ENCODE measurements at regions not wholly inside any gene's neighbourhood (a gene's known extent, or its start where the extent isn't known, plus 50 kb on each side); places are given as distances from the start of the nearest gene placed in this dataset.

DNA sequence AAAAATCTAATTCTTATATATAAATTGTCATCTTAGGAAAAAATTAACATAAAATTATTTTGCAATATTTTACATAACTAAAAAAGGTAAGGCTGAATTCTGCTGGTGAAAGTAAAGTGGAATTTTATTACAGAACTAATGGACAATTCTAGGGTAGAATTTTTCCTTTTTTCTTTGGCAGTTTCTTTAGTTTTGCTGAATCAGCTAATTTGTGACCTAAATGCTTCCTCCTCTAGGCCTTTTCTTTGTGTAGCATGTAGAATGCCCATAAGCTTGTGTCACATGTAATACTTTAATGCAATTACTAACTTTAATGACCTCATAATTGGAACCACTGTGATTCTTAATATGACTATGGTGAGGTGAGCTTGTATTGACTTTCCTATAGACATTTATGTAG, 1378.4 kb upstream of the ADGRL4 start:
- DNase-seq (no peak), ATAC-seq (ENCODE audit: low read depth in 2 of 2) (no peak)
- Mint-ChIP-seq H3K4me3 (no peak overlapping the region), H3K4me1 (no peaks in the 10 kb centered on the region), H3K36me3 (no peaks in the 10 kb centered on the region), H3K9me3 (peaks cover 2 to 14% (median 6%) of the 10 kb centered on the region in 7 donors), H3K27me3 (no peaks in the 10 kb centered on the region), H3K27ac (no peak overlapping the region)

DNA sequence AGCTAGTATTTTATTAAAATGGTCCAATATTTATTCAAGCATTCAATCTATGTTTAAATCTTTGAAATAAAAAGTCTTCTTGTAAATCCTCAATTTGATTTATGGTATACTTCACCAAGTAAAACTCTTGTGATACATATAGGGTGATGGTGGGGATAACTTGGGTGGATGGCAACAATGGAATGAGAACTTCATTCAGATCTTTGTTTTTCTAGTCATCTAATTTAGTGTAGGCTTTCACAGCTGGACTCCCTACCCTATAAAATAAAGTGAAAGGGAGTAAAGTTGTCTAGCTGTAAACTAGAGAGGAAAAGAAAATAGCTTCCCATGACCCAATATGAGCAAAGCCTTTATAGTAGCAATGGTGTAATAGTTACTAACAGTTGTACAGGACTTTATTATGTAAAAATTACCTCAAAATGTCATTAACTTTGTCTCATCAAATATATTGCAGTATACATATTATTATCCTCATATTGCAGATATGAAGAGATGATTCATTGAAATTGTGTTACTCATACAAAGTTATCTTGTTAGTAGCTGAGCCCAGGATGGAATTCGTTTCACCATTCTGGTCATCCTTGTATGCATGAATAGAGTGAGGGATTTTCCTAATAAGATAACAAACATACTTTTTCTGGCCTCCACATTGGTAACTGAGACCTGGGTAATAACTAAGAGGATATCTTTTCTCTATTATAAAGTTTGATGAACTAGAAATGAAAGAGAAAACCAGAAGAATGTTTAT, 1377.7 kb upstream of the ADGRL4 start:
- ATAC-seq (ENCODE audit: low read depth in 2 of 2) (no peak), DNase-seq (no peak)
- Mint-ChIP-seq H3K4me3 (no peak overlapping the region), H3K4me1 (no peaks in the 10 kb centered on the region), H3K9me3 (peaks cover 0 to 9% (median 1%) of the 10 kb centered on the region in 7 donors), H3K36me3 (no peaks in the 10 kb centered on the region), H3K27me3 (no peaks in the 10 kb centered on the region), H3K27ac (no peak overlapping the region)

DNA sequence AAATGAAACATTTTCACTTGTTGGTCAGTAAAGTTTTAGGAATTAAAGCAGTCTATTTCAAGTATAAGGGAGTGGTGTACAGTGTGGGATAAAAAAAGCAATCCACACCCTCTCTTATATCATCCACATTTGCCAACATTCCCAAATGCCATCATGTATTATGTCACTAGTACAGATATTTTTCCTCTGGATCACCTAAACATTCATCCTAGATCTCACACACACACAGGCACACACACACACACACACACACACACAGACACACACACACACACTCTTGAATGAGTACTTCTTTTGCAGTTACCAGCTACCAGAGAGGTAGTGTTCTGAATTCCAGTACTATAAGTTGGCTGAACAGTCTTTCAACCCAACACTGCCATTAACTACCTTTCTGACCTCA, 1369.1 kb upstream of the ADGRL4 start:
- no peaks in the 10 kb centered on the region for H3K36me3 Mint-ChIP-seq
- H3K4me3 Mint-ChIP-seq, result no peak overlapping the region
- H3K9me3 Mint-ChIP-seq, result peaks cover 0 to 4% (median 4%) of the 10 kb centered on the region in 7 donors
- no peak for ATAC-seq (ENCODE audit: low read depth in 2 of 2)
- DNase-seq, result no peak
- H3K27ac Mint-ChIP-seq, result no peak overlapping the region
- no peaks in the 10 kb centered on the region for H3K4me1 Mint-ChIP-seq
- no peaks in the 10 kb centered on the region for H3K27me3 Mint-ChIP-seq

DNA sequence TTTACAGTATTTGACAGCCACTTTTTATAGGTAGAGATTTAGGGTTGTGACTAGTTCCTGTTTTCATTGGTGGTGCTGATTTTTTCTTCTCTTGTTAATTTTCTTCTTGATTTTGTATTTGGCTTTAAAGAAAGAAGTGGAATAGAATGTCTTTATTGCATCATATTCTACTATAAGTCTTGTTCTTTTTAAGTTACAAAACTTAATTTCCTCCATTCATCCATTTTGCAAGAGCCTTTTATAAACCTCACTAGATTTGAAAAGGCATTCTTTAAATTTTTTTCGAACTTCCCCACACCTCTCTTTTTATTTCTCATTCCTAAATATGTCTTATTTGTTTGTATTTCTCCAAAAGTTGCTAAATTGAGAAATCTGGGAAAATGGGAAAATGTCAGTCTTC, 1368.6 kb upstream of the ADGRL4 start:
- ATAC-seq (ENCODE audit: low read depth in 2 of 2) (no peak), DNase-seq (no peak)
- H3K27me3 Mint-ChIP-seq, result no peaks in the 10 kb centered on the region
- H3K9me3 Mint-ChIP-seq, result peaks cover 0 to 4% (median 4%) of the 10 kb centered on the region in 7 donors
- H3K4me1 Mint-ChIP-seq, result no peaks in the 10 kb centered on the region
- no peaks in the 10 kb centered on the region for H3K36me3 Mint-ChIP-seq
- H3K27ac Mint-ChIP-seq, result no peak overlapping the region
- no peak overlapping the region for H3K4me3 Mint-ChIP-seq

DNA sequence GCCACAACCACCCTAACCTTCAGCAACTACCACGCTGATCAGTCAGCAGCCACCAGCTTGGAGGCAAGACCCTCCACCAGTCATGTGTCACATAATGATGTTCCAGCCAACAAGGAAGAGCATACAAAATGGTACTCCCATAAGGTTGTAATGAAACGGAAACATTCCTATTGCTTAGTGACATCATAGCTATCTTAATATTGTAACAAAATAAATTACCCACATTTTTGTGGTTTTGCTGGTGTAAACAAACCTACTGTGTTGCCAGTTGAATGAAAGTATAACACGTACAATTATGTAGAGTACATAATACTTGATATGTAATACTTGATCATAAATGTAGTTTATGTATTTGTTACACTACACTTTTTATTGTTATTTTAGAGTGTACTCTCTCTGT, 1363.2 kb upstream of the ADGRL4 start:
- ATAC-seq (ENCODE audit: low read depth in 2 of 2) (no peak), DNase-seq (no peak)
- no peak overlapping the region for H3K4me3 Mint-ChIP-seq
- no peaks in the 10 kb centered on the region for H3K9me3 Mint-ChIP-seq
- H3K4me1 Mint-ChIP-seq, result no peaks in the 10 kb centered on the region
- H3K27me3 Mint-ChIP-seq, result no peaks in the 10 kb centered on the region
- no peaks in the 10 kb centered on the region for H3K36me3 Mint-ChIP-seq
- no peak overlapping the region for H3K27ac Mint-ChIP-seq

DNA sequence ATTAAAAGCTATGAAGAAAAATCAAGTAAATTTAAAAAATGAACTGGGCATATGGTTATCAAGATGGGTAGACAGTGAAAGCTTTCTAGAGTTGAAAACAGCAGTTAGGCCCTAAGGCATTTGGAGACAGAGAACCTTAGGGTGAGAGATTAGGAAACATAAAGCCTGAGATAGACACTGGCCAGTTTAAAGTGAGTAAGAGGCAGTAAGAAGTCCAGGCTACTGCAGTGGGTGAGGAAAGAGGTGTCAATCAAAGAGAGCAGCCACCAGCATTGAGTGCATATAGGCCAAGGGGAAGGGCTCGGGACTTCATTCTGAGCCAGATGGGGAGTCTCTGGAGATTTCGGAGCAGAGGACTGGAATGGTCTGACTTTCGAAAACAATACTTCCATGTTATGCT, 1360.5 kb upstream of the ADGRL4 start:
- ATAC-seq (ENCODE audit: low read depth in 2 of 2) (no peak), DNase-seq (no peak)
- no peaks in the 10 kb centered on the region for H3K27me3 Mint-ChIP-seq
- no peak overlapping the region for H3K4me3 Mint-ChIP-seq
- H3K36me3 Mint-ChIP-seq, result no peaks in the 10 kb centered on the region
- H3K27ac Mint-ChIP-seq, result no peak overlapping the region
- H3K9me3 Mint-ChIP-seq, result no peaks in the 10 kb centered on the region
- H3K4me1 Mint-ChIP-seq, result no peaks in the 10 kb centered on the region

DNA sequence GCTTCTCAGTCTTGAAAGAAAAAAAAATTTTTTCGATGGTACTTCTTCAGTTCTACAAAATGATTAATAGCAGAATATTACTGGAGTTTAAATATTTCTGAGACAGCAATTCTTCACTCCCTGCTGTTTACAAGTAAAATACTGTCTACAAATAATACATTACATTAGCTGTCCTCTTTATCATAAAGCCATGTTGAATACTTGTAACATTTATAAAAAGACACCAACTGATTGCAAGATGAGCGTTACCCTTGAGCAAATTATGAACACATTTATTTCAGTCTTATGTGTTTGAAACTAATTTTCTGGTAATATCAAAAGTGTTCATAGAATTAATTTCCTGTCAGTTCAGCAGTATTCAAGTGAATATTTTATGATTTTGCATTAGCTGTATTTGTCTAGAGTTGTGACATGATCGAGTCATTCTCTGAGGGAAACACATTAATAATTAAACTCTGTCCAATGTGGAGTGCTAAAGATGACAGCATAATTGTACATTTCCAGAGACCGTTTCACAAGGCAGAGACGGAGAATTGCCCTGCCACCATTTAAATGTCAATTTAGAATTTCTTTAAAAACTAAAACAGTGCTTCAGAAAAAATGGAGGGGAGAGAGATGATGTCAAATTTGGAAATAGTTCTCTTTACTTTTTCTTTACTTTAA, 1359.0 kb upstream of the ADGRL4 start:
- Mint-ChIP-seq H3K27ac (no peak overlapping the region), H3K4me3 (no peak overlapping the region), H3K27me3 (no peaks in the 10 kb centered on the region), H3K9me3 (no peaks in the 10 kb centered on the region), H3K36me3 (no peaks in the 10 kb centered on the region), H3K4me1 (no peaks in the 10 kb centered on the region)
- ATAC-seq (ENCODE audit: low read depth in 2 of 2) (no peak), DNase-seq (no peak)

DNA sequence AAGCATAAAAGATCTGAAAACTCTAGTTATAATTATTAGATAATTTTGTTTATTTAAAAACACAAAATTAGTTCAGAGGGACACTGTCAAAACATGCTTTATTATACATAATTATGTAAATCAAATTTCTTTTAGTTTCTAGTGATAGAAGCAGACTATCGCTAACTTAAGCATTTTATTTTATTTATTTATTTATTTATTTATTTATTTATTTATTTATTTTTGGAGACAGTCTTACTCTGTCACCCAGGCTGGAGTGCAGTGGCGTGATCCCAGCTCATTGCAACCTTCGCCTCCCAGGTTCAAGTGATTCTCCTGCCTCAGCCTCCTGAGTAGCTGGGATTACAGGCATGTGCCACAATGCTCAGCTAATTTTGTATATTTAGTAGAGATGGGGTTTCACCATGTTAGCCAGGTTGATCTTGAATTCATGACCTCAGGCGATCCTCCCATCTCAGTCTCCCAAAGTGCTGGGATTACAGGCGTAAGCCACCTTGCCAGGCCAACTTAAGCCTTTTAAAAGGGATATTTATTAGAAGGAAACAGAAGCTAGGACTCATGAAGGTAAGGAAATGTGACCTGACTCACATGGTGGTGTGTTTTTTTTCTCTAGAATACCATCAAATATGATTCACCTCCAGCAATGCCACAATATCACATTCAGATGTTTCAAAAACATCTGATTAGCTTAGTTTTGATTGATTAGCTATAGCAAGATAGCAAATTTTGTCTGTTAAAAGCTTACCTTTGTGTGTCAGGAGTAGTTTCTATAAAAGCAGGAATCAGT, 1357.4 kb upstream of the ADGRL4 start:
- H3K4me1 Mint-ChIP-seq, result no peaks in the 10 kb centered on the region
- no peak overlapping the region for H3K4me3 Mint-ChIP-seq
- H3K27ac Mint-ChIP-seq, result no peak overlapping the region
- no peaks in the 10 kb centered on the region for H3K27me3 Mint-ChIP-seq
- H3K36me3 Mint-ChIP-seq, result no peaks in the 10 kb centered on the region
- H3K9me3 Mint-ChIP-seq, result no peaks in the 10 kb centered on the region
- DNase-seq, result no peak
- ATAC-seq (ENCODE audit: low read depth in 2 of 2), result no peak

DNA sequence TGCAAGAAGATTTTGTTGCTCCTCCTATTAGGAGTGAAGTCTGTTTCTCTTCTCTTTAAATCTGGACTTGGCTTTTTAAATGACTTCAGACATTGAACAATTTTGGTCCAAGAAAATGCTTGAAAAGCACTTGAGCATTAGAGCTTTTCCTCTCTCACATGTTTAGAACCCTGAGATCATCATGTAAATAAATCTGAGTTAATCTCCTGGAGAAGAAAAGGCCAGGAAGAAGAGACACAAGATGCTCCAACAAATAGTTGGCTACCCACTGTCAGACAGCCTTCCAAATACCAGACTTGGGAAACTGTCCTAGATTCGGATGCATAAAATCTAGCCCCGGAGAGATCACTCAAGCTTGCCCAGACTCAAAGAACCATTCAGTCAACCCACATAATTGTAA, 1353.1 kb upstream of the ADGRL4 start:
- DNase-seq (no peak), ATAC-seq (ENCODE audit: low read depth in 2 of 2) (no peak)
- Mint-ChIP-seq H3K4me1 (no peaks in the 10 kb centered on the region), H3K4me3 (peak overlapping the region in 1 of 8 donors; percentile 5), H3K27me3 (no peaks in the 10 kb centered on the region), H3K36me3 (no peaks in the 10 kb centered on the region), H3K9me3 (no peaks in the 10 kb centered on the region), H3K27ac (no peak overlapping the region)

DNA sequence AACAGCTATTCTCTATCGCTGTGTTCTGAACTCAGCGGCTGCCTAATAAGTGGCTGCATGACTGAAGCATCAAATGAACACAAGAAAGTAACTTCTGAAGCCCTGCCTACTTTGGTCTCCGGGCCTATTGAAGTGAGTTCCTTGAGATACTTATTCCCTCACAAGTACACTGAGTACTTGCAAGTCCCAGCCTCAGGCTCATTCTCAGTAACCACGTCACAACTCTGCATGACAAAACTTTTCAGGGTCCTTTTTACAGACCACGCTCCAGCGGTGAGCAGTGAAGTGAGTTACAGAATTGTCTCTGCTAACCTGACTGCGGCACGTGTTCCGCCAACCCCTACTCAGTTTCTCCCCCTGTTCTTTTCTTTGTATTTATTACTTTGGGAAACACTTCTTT, 1342.7 kb upstream of the ADGRL4 start:
- no peak for ATAC-seq (ENCODE audit: low read depth in 2 of 2)
- Mint-ChIP-seq H3K27me3 (no peaks in the 10 kb centered on the region), H3K27ac (no peak overlapping the region), H3K4me1 (no peaks in the 10 kb centered on the region), H3K36me3 (no peaks in the 10 kb centered on the region), H3K9me3 (peaks cover 0 to 14% (median 2%) of the 10 kb centered on the region in 7 donors), H3K4me3 (no peak overlapping the region)
- no peak for DNase-seq

DNA sequence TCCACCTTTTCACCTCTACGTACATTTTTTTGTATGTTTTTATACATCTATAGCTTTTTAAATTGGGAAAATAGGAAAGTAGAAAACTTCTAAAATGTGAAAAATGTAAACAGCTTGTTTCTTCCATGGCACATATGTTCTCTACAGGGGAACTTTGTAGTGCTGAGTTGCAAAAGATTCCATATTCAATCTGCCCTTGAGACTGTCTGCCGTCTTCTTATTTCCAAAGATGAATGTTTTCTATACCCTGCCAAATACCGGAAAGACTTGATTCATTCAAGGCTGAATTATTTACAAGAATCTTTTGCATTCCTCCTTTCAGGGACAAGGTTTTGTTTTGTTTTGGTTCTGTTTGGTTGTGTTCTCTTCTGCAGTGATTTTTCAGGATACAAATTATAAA, 1334.5 kb upstream of the ADGRL4 start:
- H3K27me3 Mint-ChIP-seq, result no peaks in the 10 kb centered on the region
- no peak for ATAC-seq (ENCODE audit: low read depth in 2 of 2)
- H3K4me3 Mint-ChIP-seq, result no peak overlapping the region
- no peak overlapping the region for H3K27ac Mint-ChIP-seq
- no peaks in the 10 kb centered on the region for H3K4me1 Mint-ChIP-seq
- H3K9me3 Mint-ChIP-seq, result peaks cover 0 to 16% (median 10%) of the 10 kb centered on the region in 7 donors
- no peak for DNase-seq
- no peaks in the 10 kb centered on the region for H3K36me3 Mint-ChIP-seq

DNA sequence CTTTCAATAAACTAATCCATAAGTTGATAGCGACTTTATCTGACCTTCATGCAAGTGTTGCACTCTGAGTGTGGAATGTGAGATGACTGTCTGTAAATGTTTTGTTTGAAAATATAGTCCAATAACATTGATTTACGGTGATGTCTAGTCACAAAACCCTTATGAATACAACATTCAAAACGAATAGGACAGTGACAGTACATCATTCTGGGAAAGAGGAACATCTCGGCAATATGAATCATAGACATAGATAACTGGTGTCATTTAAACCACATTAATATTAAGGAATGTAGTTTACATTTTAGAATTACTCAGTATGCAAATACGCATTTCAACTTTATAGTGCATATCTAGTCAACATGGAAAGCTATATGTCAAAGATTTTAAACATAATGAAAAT, 1311.6 kb upstream of the ADGRL4 start:
- no peaks in the 10 kb centered on the region for H3K27me3 Mint-ChIP-seq
- ATAC-seq (ENCODE audit: low read depth in 2 of 2), result no peak
- no peaks in the 10 kb centered on the region for H3K36me3 Mint-ChIP-seq
- peaks cover 0 to 4% (median 0%) of the 10 kb centered on the region in 7 donors for H3K9me3 Mint-ChIP-seq
- no peak for DNase-seq
- no peak overlapping the region for H3K27ac Mint-ChIP-seq
- no peaks in the 10 kb centered on the region for H3K4me1 Mint-ChIP-seq
- H3K4me3 Mint-ChIP-seq, result no peak overlapping the region

DNA sequence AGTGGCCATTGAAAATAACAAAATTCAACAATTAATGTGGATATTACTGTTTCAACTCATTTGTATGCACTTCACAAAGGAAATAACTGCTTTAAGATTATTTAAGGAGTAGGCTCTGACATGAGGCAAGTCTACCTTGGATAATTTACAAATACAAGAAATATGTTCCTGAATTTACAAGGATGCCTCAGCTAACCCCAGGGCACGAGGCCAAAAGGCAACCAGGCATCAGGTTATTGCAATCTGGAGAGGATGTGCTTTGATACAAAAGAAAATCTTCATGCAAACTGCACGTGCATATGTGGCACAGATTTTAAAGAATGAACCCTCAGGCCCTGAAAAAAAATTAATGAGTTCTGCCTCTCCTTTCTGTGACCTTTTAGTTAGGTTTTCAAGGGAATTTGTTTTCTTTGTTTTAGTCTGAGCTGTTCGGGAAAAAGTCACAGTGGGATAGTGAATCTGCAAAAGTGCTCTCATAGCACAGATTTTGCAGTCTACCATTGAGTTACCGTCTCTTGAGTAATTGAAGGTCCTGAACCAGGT, 1304.2 kb upstream of the ADGRL4 start:
- Mint-ChIP-seq H3K27me3 (no peaks in the 10 kb centered on the region), H3K27ac (no peak overlapping the region), H3K4me1 (no peaks in the 10 kb centered on the region), H3K9me3 (peaks cover 0 to 6% (median 2%) of the 10 kb centered on the region in 7 donors), H3K4me3 (no peak overlapping the region), H3K36me3 (no peaks in the 10 kb centered on the region)
- no peak for DNase-seq
- no peak for ATAC-seq (ENCODE audit: low read depth in 2 of 2)

DNA sequence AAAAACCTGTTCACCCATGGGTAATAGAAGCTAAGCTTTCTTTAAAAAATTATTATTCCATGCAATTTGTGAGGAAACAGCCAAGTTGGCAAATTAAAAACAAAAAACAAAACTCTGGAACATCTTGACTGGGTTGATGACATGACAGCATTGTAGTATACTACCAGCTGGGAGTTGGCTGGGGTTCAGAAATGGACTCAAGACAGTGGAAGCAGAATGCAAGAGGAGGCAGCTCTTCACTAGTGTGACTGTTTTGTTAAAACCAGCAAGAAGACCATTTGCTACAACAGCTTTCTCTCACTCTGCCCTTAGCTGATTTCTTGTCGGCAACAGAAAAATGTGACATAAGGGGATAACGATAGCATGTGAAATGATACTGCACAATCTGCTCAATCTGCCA, 1298.9 kb upstream of the ADGRL4 start:
- H3K36me3 Mint-ChIP-seq, result no peaks in the 10 kb centered on the region
- no peak for ATAC-seq (ENCODE audit: low read depth in 2 of 2)
- DNase-seq, result no peak
- H3K27me3 Mint-ChIP-seq, result no peaks in the 10 kb centered on the region
- no peak overlapping the region for H3K27ac Mint-ChIP-seq
- H3K4me1 Mint-ChIP-seq, result no peaks in the 10 kb centered on the region
- H3K4me3 Mint-ChIP-seq, result no peak overlapping the region
- H3K9me3 Mint-ChIP-seq, result peaks cover 0 to 6% (median 0%) of the 10 kb centered on the region in 7 donors
